WERI-Rb-1 (cell line): ENCODE measurements at regions not wholly inside any gene's neighbourhood (a gene's known extent, or its start where the extent isn't known, plus 50 kb on each side); places are given as distances from the start of the nearest gene placed in this dataset.

Source experiments
- DNase-seq: peaks from one replicate; pipeline ENCODE4 v3.0.0-alpha.2; 2020
- H3K27ac ChIP-seq: fragments of 250-450 bp; sonication (Bioruptor Pico); 2 replicates; pipeline ENCODE4 v1.5.1; 2020; ENCODE audit warnings: mild to moderate bottlenecking, moderate library complexity
- H3K27me3 ChIP-seq: fragments of 250-450 bp; sonication (Bioruptor Pico); 2 replicates; pipeline ENCODE4 v1.5.1; 2021; ENCODE audit warnings: mild to moderate bottlenecking, low read depth, moderate library complexity; ENCODE audit not compliant: insufficient read depth, severe bottlenecking
- H3K36me3 ChIP-seq: fragments of 250-450 bp; sonication (Bioruptor Pico); 2 replicates; pipeline ENCODE4 v1.5.1; 2020; ENCODE audit warnings: mild to moderate bottlenecking, moderate library complexity
- H3K4me3 ChIP-seq: 2 replicates; pipeline ENCODE4 v1.5.1; 2011; ENCODE audit warnings: low read depth, mild to moderate bottlenecking, control low read depth, low read length
- H3K9me3 ChIP-seq: fragments of 250-450 bp; sonication (Bioruptor Pico); 2 replicates; pipeline ENCODE4 v1.5.1; 2021; ENCODE audit warnings: mild to moderate bottlenecking, moderate library complexity; ENCODE audit not compliant: severe bottlenecking
- CTCF ChIP-seq: IDR thresholded peaks from 2 replicates; pipeline ENCODE4 v1.5.1; 2011; ENCODE audit warnings: low read depth, mild to moderate bottlenecking, control low read depth, inconsistent platforms, low read length

GRCh38 chr3:168341956-168342936 lies 246.5 kb upstream of the GOLIM4 start:
- DNase-seq, result no peak
- H3K27me3 ChIP-seq, result no peaks in the 10 kb centered on the region
- H3K36me3 ChIP-seq, result no peaks in the 10 kb centered on the region
- no peak for TF ChIP-seq CTCF
- no peak overlapping the region for H3K27ac ChIP-seq
- H3K4me3 ChIP-seq, result no peak overlapping the region
- no peaks in the 10 kb centered on the region for H3K9me3 ChIP-seq

- H3K27ac ChIP-seq, result no peak overlapping the region
- DNase-seq, result no peak
- no peak overlapping the region for H3K4me3 ChIP-seq
- H3K27me3 ChIP-seq, result no peaks in the 10 kb centered on the region
- no peaks in the 10 kb centered on the region for H3K36me3 ChIP-seq
- no peaks in the 10 kb centered on the region for H3K9me3 ChIP-seq
- TF ChIP-seq CTCF, result no peak
These were observed 245.6 kb upstream of the GOLIM4 start for GRCh38 chr3:168341192-168341815.

GRCh38 chr3:168338161-168338560 lies 242.4 kb upstream of the GOLIM4 start:
- Histone ChIP-seq H3K4me3 (no peak overlapping the region), H3K9me3 (no peaks in the 10 kb centered on the region), H3K27ac (no peak overlapping the region), H3K27me3 (no peaks in the 10 kb centered on the region), H3K36me3 (no peaks in the 10 kb centered on the region)
- no peak for DNase-seq
- TF ChIP-seq CTCF, result no peak

- Histone ChIP-seq H3K4me3 (no peak overlapping the region), H3K27me3 (no peaks in the 10 kb centered on the region), H3K36me3 (no peaks in the 10 kb centered on the region), H3K9me3 (no peaks in the 10 kb centered on the region), H3K27ac (no peak overlapping the region)
- TF ChIP-seq CTCF, result no peak
- no peak for DNase-seq
These were observed 240.6 kb upstream of the GOLIM4 start for GRCh38 chr3:168336276-168336675.

- H3K36me3 ChIP-seq, result no peaks in the 10 kb centered on the region
- no peak overlapping the region for H3K27ac ChIP-seq
- TF ChIP-seq CTCF, result no peak
- DNase-seq, result no peak
- H3K9me3 ChIP-seq, result no peaks in the 10 kb centered on the region
- no peaks in the 10 kb centered on the region for H3K27me3 ChIP-seq
- no peak overlapping the region for H3K4me3 ChIP-seq
These were observed 237.7 kb upstream of the GOLIM4 start for GRCh38 chr3:168333410-168333935.
